Spleen (tissue), 7 donors: ENCODE measurements at regions not wholly inside any gene's neighbourhood (a gene's known extent, or its start where the extent isn't known, plus 50 kb on each side); places are given as distances from the start of the nearest gene placed in this dataset.

ENCODE experiments used
- POLR2A ChIP-seq, 3 donors: fragments of 450-650 bp; IDR thresholded peaks; one replicate each; pipeline ENCODE4 v1.5.1; 2017; ENCODE audit warnings: antibody characterized with exemption in 3 of 3, mild to moderate bottlenecking in 1 of 3
- POLR2AphosphoS5 ChIP-seq, 3 donors: sonication (generic); formaldehyde crosslinking; IDR thresholded peaks; one replicate each; pipeline ENCODE4 v1.5.1; 2017; ENCODE audit warnings: antibody characterized with exemption in 3 of 3
- TF ChIP-seq, protein P1 (sequence below), 11 experiments: fragments of 200-600 bp in 7 of 11; fragments of 450-650 bp in 4 of 11; sonication (generic) in 4 of 11; IDR thresholded peaks in 8 of 11; conservative IDR thresholded peaks in 3 of 11; 1 replicate in 7 of 11; 2 replicates in 4 of 11; pipeline versions ENCODE4 v1.4.0 to v1.8.0; 2016 to 2021; ENCODE audit warnings: antibody characterized with exemption in 11 of 11, inconsistent platforms in 4 of 11, mild to moderate bottlenecking in 1 of 11
- donor health status: DM: no; HTN: no; CAD: no; lungs with moderate emphysema.
- donor health status: DM: no; HTN: no; CAD: no.
- donor health status: DM: no; HTN: no; CAD: no.

DNA sequence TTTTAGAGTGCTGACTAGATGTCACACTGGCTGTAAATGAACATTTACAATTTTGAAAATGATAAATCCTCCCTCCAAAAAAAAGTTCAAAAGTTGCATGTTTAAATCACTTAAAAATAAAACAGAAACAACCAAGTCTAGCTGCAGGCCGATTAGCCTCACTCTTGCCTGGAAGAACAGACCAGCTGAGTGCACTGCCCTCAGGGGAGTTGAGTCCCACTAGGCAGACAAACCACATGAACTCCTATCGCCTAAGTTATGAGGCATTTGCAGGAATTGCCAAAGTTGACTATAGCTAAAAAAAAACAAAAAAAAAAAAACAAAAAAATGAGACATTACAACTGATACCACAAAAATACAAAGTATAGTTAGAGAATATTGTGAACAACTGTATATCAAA lies 510.0 kb downstream of the ANKRD7 start:
- TF ChIP-seq, protein P1, sequence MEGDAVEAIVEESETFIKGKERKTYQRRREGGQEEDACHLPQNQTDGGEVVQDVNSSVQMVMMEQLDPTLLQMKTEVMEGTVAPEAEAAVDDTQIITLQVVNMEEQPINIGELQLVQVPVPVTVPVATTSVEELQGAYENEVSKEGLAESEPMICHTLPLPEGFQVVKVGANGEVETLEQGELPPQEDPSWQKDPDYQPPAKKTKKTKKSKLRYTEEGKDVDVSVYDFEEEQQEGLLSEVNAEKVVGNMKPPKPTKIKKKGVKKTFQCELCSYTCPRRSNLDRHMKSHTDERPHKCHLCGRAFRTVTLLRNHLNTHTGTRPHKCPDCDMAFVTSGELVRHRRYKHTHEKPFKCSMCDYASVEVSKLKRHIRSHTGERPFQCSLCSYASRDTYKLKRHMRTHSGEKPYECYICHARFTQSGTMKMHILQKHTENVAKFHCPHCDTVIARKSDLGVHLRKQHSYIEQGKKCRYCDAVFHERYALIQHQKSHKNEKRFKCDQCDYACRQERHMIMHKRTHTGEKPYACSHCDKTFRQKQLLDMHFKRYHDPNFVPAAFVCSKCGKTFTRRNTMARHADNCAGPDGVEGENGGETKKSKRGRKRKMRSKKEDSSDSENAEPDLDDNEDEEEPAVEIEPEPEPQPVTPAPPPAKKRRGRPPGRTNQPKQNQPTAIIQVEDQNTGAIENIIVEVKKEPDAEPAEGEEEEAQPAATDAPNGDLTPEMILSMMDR (IDR thresholded peaks at IDR 0.05 in 8 of 11, conservative IDR thresholded peaks at IDR 0.05 in 3 of 11): no peak
- TF ChIP-seq POLR2AphosphoS5 (IDR thresholded peaks at IDR 0.05): no peak
- no peak for TF ChIP-seq POLR2A (IDR thresholded peaks at IDR 0.05)
